Mucosa of descending colon (tissue), 3 donors: ENCODE measurements at regions not wholly inside any gene's neighbourhood (a gene's known extent, or its start where the extent isn't known, plus 50 kb on each side); places are given as distances from the start of the nearest gene placed in this dataset.

Experiments used
- ATAC-seq: fragments of 200-7000 bp; cut with Tn5 transposase; one replicate; pipeline ENCODE4 v1.9.1; 2020; ENCODE audit warnings: mild to moderate bottlenecking, moderate library complexity
- DNase-seq, 3 donors: peaks; one replicate each; pipeline ENCODE4 v3.0.0-alpha.2; 2020
- H3K36me3 ChIP-seq: fragments of 200-600 bp; one replicate; pipeline ENCODE4 v1.8.0; 2021; ENCODE audit warnings: low read depth, mild to moderate bottlenecking
- H3K4me1 ChIP-seq: fragments of 200-600 bp; one replicate; pipeline ENCODE4 v1.8.0; 2021; ENCODE audit warnings: low read depth, mild to moderate bottlenecking
- H3K4me3 ChIP-seq: fragments of 200-600 bp; one replicate; pipeline ENCODE4 v1.8.0; 2021; ENCODE audit warnings: mild to moderate bottlenecking
- H3K9me3 ChIP-seq: fragments of 200-600 bp; one replicate; pipeline ENCODE4 v1.8.0; 2021; ENCODE audit warnings: mild to moderate bottlenecking
- CTCF ChIP-seq: fragments of 200-600 bp; IDR thresholded peaks from one replicate; pipeline ENCODE4 v1.8.0; 2022; ENCODE audit warnings: antibody characterized with exemption, mild to moderate bottlenecking
- intact Hi-C, 2 donors: fragments of 100-400 bp; cut with DNase I in 1 of 2; cut with micrococcal nuclease in 1 of 2; formaldehyde crosslinking; loops; one replicate each; pipeline versions ENCODE4 v1.11.0 to v1.11.1; 2022; cut with DNase I, micrococcal nuclease
- donor health status: DM: no; HTN: no; CAD: no; lungs with moderate emphysema.
- donor health status: DM: no; HTN: no; CAD: no.
- donor health status: DM: no; HTN: yes; CAD: no.

DNA sequence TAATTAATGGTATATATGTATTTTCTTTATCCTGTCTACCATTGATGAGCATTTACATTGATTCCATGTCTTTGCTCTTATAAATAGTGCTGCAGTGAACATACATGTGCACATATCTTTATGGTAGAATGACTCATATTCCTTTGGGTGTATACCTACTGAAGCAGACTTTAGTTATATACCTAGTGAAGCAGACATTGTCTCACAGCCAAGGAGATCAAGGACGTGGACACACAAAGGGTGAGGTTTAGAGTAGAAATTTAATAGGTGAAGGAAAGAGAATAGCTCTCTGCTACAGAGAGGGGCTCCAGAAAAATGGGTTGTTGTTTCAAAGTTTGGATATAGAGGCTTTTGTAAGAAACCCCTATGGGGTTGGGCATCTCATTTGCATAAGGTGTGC is 700.3 kb downstream of the CDH11 start:
- DNase-seq: peak in 1 of 3 donors; percentile 28
- Histone ChIP-seq H3K4me3 (no peak overlapping the region), H3K9me3 (no peaks in the 10 kb centered on the region), H3K4me1 (peaks cover 6% of the 10 kb centered on the region), H3K36me3 (no peaks in the 10 kb centered on the region)
- ATAC-seq: peak; percentile 67
- no peak for TF ChIP-seq CTCF
- intact Hi-C loops: no loop called here

DNA sequence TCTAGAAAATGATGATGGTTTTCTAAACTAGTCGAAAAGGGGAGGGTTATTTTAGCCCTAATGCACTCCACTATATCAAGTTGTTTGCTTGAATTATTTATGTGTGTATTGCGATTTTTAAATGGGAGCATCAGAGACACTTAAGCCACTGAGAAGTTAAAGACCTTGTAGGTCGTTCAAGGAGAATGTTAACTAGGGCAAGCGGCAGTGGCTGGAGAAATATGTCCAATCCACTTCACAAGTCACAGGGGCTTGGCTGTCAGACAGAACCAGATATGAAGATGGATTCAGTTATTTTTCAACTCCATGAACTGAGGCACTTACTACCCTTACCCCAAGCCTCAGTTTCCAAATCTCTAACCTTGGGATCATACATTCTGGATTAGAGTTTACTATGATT is 702.0 kb downstream of the CDH11 start:
- H3K4me1 ChIP-seq: peaks cover 6% of the 10 kb centered on the region
- intact Hi-C loops: no loop called here
- TF ChIP-seq CTCF: no peak
- DNase-seq: no peak
- no peaks in the 10 kb centered on the region for H3K36me3 ChIP-seq
- no peak for ATAC-seq
- no peak overlapping the region for H3K4me3 ChIP-seq
- no peaks in the 10 kb centered on the region for H3K9me3 ChIP-seq

DNA sequence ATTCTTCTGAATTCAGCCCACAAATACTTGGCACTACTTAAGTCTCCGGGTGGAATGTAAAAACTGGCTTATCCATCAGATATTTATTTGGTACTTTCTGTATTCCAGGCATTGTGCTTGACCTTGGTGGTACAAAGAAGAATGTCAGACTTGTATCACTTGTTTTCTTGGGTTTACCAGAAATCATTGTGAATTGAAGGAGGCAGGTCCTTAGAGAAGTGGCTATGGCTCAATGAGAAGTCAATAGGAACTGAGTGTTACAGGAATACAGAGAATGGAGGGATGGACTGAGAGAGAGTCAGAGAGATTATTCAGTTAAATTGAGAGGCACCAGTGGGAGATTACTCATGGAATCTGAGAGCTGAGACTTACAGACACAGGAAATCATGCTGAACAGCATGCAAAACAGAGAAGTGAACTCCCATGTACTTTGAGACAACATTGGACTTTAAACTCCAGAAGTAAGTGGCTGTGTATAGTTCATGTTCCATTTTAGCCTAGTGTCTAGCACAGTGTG is 704.1 kb downstream of the CDH11 start:
- DNase-seq (no peak), ATAC-seq (peak; percentile 96)
- H3K9me3 ChIP-seq: no peaks in the 10 kb centered on the region
- TF ChIP-seq CTCF: no peak
- no peaks in the 10 kb centered on the region for H3K36me3 ChIP-seq
- intact Hi-C loops: no loop called here
- H3K4me1 ChIP-seq: peaks cover 6% of the 10 kb centered on the region
- H3K4me3 ChIP-seq: no peak overlapping the region

GRCh38 chr16:64416216-64417005 is 705.5 kb downstream of the CDH11 start:
- intact Hi-C loops: no loop called here
- Histone ChIP-seq H3K4me1 (peaks cover 6% of the 10 kb centered on the region), H3K36me3 (no peaks in the 10 kb centered on the region), H3K4me3 (no peak overlapping the region), H3K9me3 (no peaks in the 10 kb centered on the region)
- ATAC-seq (no peak), DNase-seq (no peak)
- TF ChIP-seq CTCF: no peak

GRCh38 chr16:64412578-64413280 is 709.1 kb downstream of the CDH11 start:
- intact Hi-C loops: no loop called here
- Histone ChIP-seq H3K4me1 (peaks cover 3% of the 10 kb centered on the region), H3K4me3 (no peak overlapping the region), H3K36me3 (no peaks in the 10 kb centered on the region), H3K9me3 (no peaks in the 10 kb centered on the region)
- no peak for TF ChIP-seq CTCF
- DNase-seq: no peak
- no peak for ATAC-seq
